DOHH2 (cell line): ENCODE measurements at regions not wholly inside any gene's neighbourhood (a gene's known extent, or its start where the extent isn't known, plus 50 kb on each side); places are given as distances from the start of the nearest gene placed in this dataset.

Source experiments
- H3F3A ChIP-seq: fragments of 200-600 bp; sonication (generic), shearing (Covaris generic); 2 replicates; pipeline ENCODE4 v1.6.0; 2016; ENCODE audit warnings: antibody characterized with exemption, mild to moderate bottlenecking; ENCODE audit not compliant: control insufficient read depth, insufficient read depth
- H3K27ac ChIP-seq: fragments of 200-600 bp; sonication (generic); 2 replicates; pipeline ENCODE4 v1.5.1; 2014; ENCODE audit warnings: low read depth, mild to moderate bottlenecking, low read length, moderate library complexity
- H3K27me3 ChIP-seq: fragments of 200-600 bp; sonication (generic); 2 replicates; pipeline ENCODE4 v1.6.1; 2014; ENCODE audit warnings: mild to moderate bottlenecking, low read length, mixed read lengths; ENCODE audit not compliant: control insufficient read depth
- H3K36me3 ChIP-seq: fragments of 200-600 bp; sonication (generic); 2 replicates; pipeline ENCODE4 v1.6.1; 2014; ENCODE audit warnings: mild to moderate bottlenecking, low read length, moderate library complexity, mixed read lengths; ENCODE audit not compliant: control insufficient read depth
- H3K4me1 ChIP-seq: fragments of 200-600 bp; sonication (generic); 2 replicates; pipeline ENCODE4 v1.6.1; 2014; ENCODE audit warnings: mild to moderate bottlenecking, low read length, mixed read lengths; ENCODE audit not compliant: control insufficient read depth
- H3K4me2 ChIP-seq: fragments of 200-600 bp; sonication (generic); 2 replicates; pipeline ENCODE4 v1.6.0; 2014; ENCODE audit warnings: mild to moderate bottlenecking, low read length, moderate library complexity
- H3K4me3 ChIP-seq: fragments of 200-600 bp; sonication (generic); 2 replicates; pipeline ENCODE4 v1.5.1; 2014; ENCODE audit warnings: mild to moderate bottlenecking, low read length, mixed read lengths
- H3K79me2 ChIP-seq: fragments of 200-600 bp; sonication (generic); 2 replicates; pipeline ENCODE4 v1.6.1; 2014; ENCODE audit warnings: mild to moderate bottlenecking, low read length, mixed read lengths; ENCODE audit not compliant: control insufficient read depth
- H3K9me2 ChIP-seq: fragments of 200-600 bp; sonication (generic); replicated peaks from 2 replicates; pipeline ENCODE4 v1.6.1; 2014; ENCODE audit warnings: mild to moderate bottlenecking, low read length, mixed read lengths; ENCODE audit not compliant: control insufficient read depth
- H3K9me3 ChIP-seq: fragments of 200-600 bp; sonication (generic); 2 replicates; pipeline ENCODE4 v1.6.1; 2014; ENCODE audit warnings: antibody characterized with exemption, low read length, mixed read lengths; ENCODE audit not compliant: control insufficient read depth, insufficient read depth
- H4K20me1 ChIP-seq: fragments of 200-600 bp; sonication (generic); 2 replicates; pipeline ENCODE4 v1.6.0; 2014; ENCODE audit warnings: low read depth, mild to moderate bottlenecking, antibody characterized with exemption, low read length, moderate library complexity; ENCODE audit not compliant: control insufficient read depth, insufficient read depth
- EZH2phosphoT487 ChIP-seq: fragments of 200-600 bp; sonication (generic); IDR thresholded peaks from 2 replicates; pipeline ENCODE4 v1.6.1; 2017; ENCODE audit warnings: borderline replicate concordance, mild to moderate bottlenecking, antibody characterized with exemption, low read length, moderate library complexity, mixed read lengths
- TF ChIP-seq, protein P1 (sequence below): fragments of 200-600 bp; sonication (generic); IDR thresholded peaks from one replicate; pipeline ENCODE4 v1.5.1; 2014; ENCODE audit warnings: antibody characterized with exemption, mild to moderate bottlenecking, low read depth, low read length; ENCODE audit not compliant: poor library complexity, severe bottlenecking

- Histone ChIP-seq H3K27me3 (no peaks in the 10 kb centered on the region), H3K4me2 (no peak overlapping the region), H3K4me3 (no peak overlapping the region), H3K36me3 (no peaks in the 10 kb centered on the region), H3F3A (no peaks in the 10 kb centered on the region), H3K9me2 (no peaks in the 10 kb centered on the region), H3K79me2 (no peaks in the 10 kb centered on the region), H3K9me3 (peaks cover 3% of the 10 kb centered on the region; the same call in 1 of the 2 replicates), H4K20me1 (no peaks in the 10 kb centered on the region), H3K4me1 (no peaks in the 10 kb centered on the region), H3K27ac (no peak overlapping the region)
- no peak for TF ChIP-seq EZH2phosphoT487
- TF ChIP-seq, protein P1, sequence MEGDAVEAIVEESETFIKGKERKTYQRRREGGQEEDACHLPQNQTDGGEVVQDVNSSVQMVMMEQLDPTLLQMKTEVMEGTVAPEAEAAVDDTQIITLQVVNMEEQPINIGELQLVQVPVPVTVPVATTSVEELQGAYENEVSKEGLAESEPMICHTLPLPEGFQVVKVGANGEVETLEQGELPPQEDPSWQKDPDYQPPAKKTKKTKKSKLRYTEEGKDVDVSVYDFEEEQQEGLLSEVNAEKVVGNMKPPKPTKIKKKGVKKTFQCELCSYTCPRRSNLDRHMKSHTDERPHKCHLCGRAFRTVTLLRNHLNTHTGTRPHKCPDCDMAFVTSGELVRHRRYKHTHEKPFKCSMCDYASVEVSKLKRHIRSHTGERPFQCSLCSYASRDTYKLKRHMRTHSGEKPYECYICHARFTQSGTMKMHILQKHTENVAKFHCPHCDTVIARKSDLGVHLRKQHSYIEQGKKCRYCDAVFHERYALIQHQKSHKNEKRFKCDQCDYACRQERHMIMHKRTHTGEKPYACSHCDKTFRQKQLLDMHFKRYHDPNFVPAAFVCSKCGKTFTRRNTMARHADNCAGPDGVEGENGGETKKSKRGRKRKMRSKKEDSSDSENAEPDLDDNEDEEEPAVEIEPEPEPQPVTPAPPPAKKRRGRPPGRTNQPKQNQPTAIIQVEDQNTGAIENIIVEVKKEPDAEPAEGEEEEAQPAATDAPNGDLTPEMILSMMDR: no peak
Observed at GRCh38 chr13:81658598-81659370, 1317.9 kb upstream of the SPRY2 start.

GRCh38 chr13:81639984-81640582 is 1299.2 kb upstream of the SPRY2 start:
- H4K20me1 ChIP-seq: no peaks in the 10 kb centered on the region
- H3K9me3 ChIP-seq: no peaks in the 10 kb centered on the region
- H3K9me2 ChIP-seq: no peaks in the 10 kb centered on the region
- H3K4me3 ChIP-seq: no peak overlapping the region
- no peak overlapping the region for H3K4me2 ChIP-seq
- no peaks in the 10 kb centered on the region for H3K4me1 ChIP-seq
- H3K27ac ChIP-seq: no peak overlapping the region
- H3K27me3 ChIP-seq: no peaks in the 10 kb centered on the region
- no peaks in the 10 kb centered on the region for H3F3A ChIP-seq
- no peaks in the 10 kb centered on the region for H3K79me2 ChIP-seq
- H3K36me3 ChIP-seq: no peaks in the 10 kb centered on the region
- TF ChIP-seq EZH2phosphoT487: no peak
- TF ChIP-seq, protein P1: peak; percentile 63

DNA sequence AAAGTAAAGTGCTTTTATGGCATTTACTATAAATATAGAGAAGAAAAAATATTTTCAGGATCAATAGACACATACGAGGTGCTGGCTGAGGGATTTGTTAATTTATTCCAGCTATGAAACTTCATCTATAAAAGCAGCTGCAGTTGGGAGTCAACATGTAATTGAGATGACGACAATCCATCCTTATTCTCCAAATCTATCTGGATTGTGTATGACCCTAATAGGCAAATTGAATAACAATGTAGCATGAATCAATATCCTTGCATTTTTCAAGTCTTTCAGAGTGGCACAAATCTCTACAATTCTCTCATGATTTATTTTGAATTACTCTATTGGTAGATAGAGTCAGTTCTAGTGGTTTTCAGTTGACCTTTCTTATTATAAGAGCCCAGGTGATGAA is 1296.5 kb upstream of the SPRY2 start:
- no peaks in the 10 kb centered on the region for H3F3A ChIP-seq
- no peak overlapping the region for H3K4me3 ChIP-seq
- no peak overlapping the region for H3K27ac ChIP-seq
- TF ChIP-seq, protein P1: no peak
- no peak for TF ChIP-seq EZH2phosphoT487
- no peaks in the 10 kb centered on the region for H3K9me3 ChIP-seq
- H3K36me3 ChIP-seq: no peaks in the 10 kb centered on the region
- no peaks in the 10 kb centered on the region for H3K9me2 ChIP-seq
- no peaks in the 10 kb centered on the region for H3K4me1 ChIP-seq
- H3K27me3 ChIP-seq: no peaks in the 10 kb centered on the region
- H3K79me2 ChIP-seq: no peaks in the 10 kb centered on the region
- no peak overlapping the region for H3K4me2 ChIP-seq
- H4K20me1 ChIP-seq: no peaks in the 10 kb centered on the region
